Daoy (cell line): ENCODE measurements at regions not wholly inside any gene's neighbourhood (a gene's known extent, or its start where the extent isn't known, plus 50 kb on each side); places are given as distances from the start of the nearest gene placed in this dataset.

ENCODE experiments used
- DNase-seq: peaks from one replicate; pipeline ENCODE4 v3.0.0-alpha.2; 2015; ENCODE audit warnings: low read depth

GRCh38 chr11:80616070-80616800 lies 1175.4 kb upstream of the TENM4 start:
- no peak for DNase-seq

GRCh38 chr11:80613655-80614054 lies 1172.8 kb upstream of the TENM4 start:
- DNase-seq: no peak

GRCh38 chr11:80610516-80610915 lies 1169.7 kb upstream of the TENM4 start:
- DNase-seq: no peak

GRCh38 chr11:80603472-80603871 lies 1162.6 kb upstream of the TENM4 start:
- DNase-seq: no peak

GRCh38 chr11:80598905-80599304 lies 1158.1 kb upstream of the TENM4 start:
- no peak for DNase-seq

- DNase-seq: no peak
Measured at GRCh38 chr11:80596291-80596810, 1155.5 kb upstream of the TENM4 start.

GRCh38 chr11:80595011-80595410 lies 1154.2 kb upstream of the TENM4 start:
- DNase-seq: peak; percentile 13

- peak; percentile 48 for DNase-seq
Measured at GRCh38 chr11:80593648-80594374, 1153.0 kb upstream of the TENM4 start.

GRCh38 chr11:80592546-80592945 lies 1151.7 kb upstream of the TENM4 start:
- DNase-seq: no peak

GRCh38 chr11:80587906-80588305 lies 1147.1 kb upstream of the TENM4 start:
- no peak for DNase-seq

GRCh38 chr11:80586464-80586863 lies 1145.6 kb upstream of the TENM4 start:
- DNase-seq: no peak

GRCh38 chr11:80584661-80585060 lies 1143.8 kb upstream of the TENM4 start:
- DNase-seq: no peak

GRCh38 chr11:80569832-80570231 lies 1129.0 kb upstream of the TENM4 start:
- DNase-seq: no peak

- no peak for DNase-seq
Measured at GRCh38 chr11:80565231-80565630, 1124.4 kb upstream of the TENM4 start.

GRCh38 chr11:80562523-80563125 lies 1121.8 kb upstream of the TENM4 start:
- no peak for DNase-seq

- DNase-seq: no peak
Measured at GRCh38 chr11:80559942-80560341, 1119.1 kb upstream of the TENM4 start.

- DNase-seq: no peak
Measured at GRCh38 chr11:80553565-80553964, 1112.7 kb upstream of the TENM4 start.

GRCh38 chr11:80542704-80543103 lies 1101.9 kb upstream of the TENM4 start:
- no peak for DNase-seq

GRCh38 chr11:80538040-80538439 lies 1097.2 kb upstream of the TENM4 start:
- no peak for DNase-seq

- no peak for DNase-seq
Measured at GRCh38 chr11:80533463-80533862, 1092.6 kb upstream of the TENM4 start.

GRCh38 chr11:80532633-80533232 lies 1091.9 kb upstream of the TENM4 start:
- no peak for DNase-seq

GRCh38 chr11:80529726-80530125 lies 1088.9 kb upstream of the TENM4 start:
- no peak for DNase-seq
